HepG2 (cell line): ENCODE measurements at regions not wholly inside any gene's neighbourhood (a gene's known extent, or its start where the extent isn't known, plus 50 kb on each side); places are given as distances from the start of the nearest gene placed in this dataset.

Experiments
- ATAC-seq: fragments of 200-7000 bp; cut with Tn5 transposase; 3 replicates; pipeline ENCODE4 v1.9.1; 2020; ENCODE audit warnings: mild to moderate bottlenecking, moderate library complexity
- BruUV-seq: library from RNA; stranded (reverse); fragments of 400-500 nt; replicated peaks from 2 replicates; lab custom pipeline; 2021; lab: Mats Ljungman, UMichigan
- CTCF ChIA-PET: fragments of 300-600 bp; formaldehyde crosslinking; extraction: SDS; loops from one replicate; lab custom pipeline; 2021; ENCODE audit warnings: low total read pairs, inconsistent platforms, low intra/inter-chr PET ratio; lab: Yijun Ruan, JAX
- POLR2A ChIA-PET: fragments of 350-600 bp; sonication (Branson Sonifier 250); formaldehyde crosslinking; loops from one replicate; lab custom pipeline; 2020; ENCODE audit warnings: antibody characterized with exemption, inconsistent platforms; lab: Yijun Ruan, JAX
- DNase-seq: peaks from one replicate; pipeline ENCODE4 v3.0.0-alpha.2; 2015; ENCODE audit warnings: low spot score
- FAIRE-seq: peaks from 3 replicates; lab custom pipeline; 2011; peaks lifted over from hg19 to GRCh38; lab: Jason Lieb, UNC
- H2AFZ ChIP-seq: one replicate; pipeline ENCODE4 v1.6.1; 2011; ENCODE audit warnings: low read length, inconsistent platforms
- H3K27ac ChIP-seq: fragments of 300-600 bp; 3 replicates; pipeline ENCODE4 v1.8.0; 2011; ENCODE audit warnings: mixed run types, mild to moderate bottlenecking, mixed read lengths, low read length, inconsistent platforms; ENCODE audit not compliant: insufficient read depth; ENCODE audit errors: extremely low read length
- H3K27me3 ChIP-seq, 2 experiments: fragments of 200-600 bp in 1 of 2; 2 replicates in 1 of 2; 3 replicates in 1 of 2; pipeline versions ENCODE4 v1.6.0 to v1.8.0; 2011; ENCODE audit warnings: low read length in 2 of 2, mild to moderate bottlenecking in 2 of 2, moderate library complexity in 2 of 2, inconsistent platforms in 1 of 2; ENCODE audit not compliant: insufficient read depth in 2 of 2, control insufficient read depth in 1 of 2
- H3K36me3 ChIP-seq, 2 experiments: fragments of 200-600 bp in 1 of 2; replicated peaks in 1 of 2; 2 replicates in 1 of 2; 3 replicates in 1 of 2; pipeline versions ENCODE4 v1.5.1 to v1.8.0; 2011; ENCODE audit warnings: low read length in 2 of 2, inconsistent platforms in 1 of 2; ENCODE audit not compliant: insufficient read depth in 2 of 2, control insufficient read depth in 1 of 2
- H3K4me1 ChIP-seq: 2 replicates; pipeline ENCODE4 v1.5.1; 2012; ENCODE audit warnings: low read length, inconsistent platforms; ENCODE audit not compliant: insufficient read depth
- H3K4me2 ChIP-seq: 2 replicates; pipeline ENCODE4 v1.6.0; 2011; ENCODE audit warnings: low read depth, low read length, inconsistent platforms
- H3K4me3 ChIP-seq, 3 experiments: fragments of 200-600 bp in 1 of 3; sonication (generic), shearing (Covaris generic) in 1 of 3; replicated peaks in 1 of 3; 2 replicates each; pipeline ENCODE4 v1.5.1; 2011 to 2016; ENCODE audit warnings: low read length in 3 of 3, inconsistent platforms in 2 of 3, low read depth in 2 of 3, mild to moderate bottlenecking in 2 of 3, control low read depth in 1 of 3, mixed read lengths in 1 of 3; ENCODE audit not compliant: insufficient read depth in 1 of 3
- H3K79me2 ChIP-seq: one replicate; pipeline ENCODE4 v1.6.1; 2011; ENCODE audit warnings: low read length, inconsistent platforms; ENCODE audit not compliant: insufficient read depth
- H3K9ac ChIP-seq: 2 replicates; pipeline ENCODE4 v1.6.0; 2011; ENCODE audit warnings: mild to moderate bottlenecking, low read depth, low read length, inconsistent platforms; ENCODE audit not compliant: insufficient read depth
- H3K9me3 ChIP-seq: 2 replicates; pipeline ENCODE4 v1.5.1; 2012; ENCODE audit warnings: mild to moderate bottlenecking, low read length
- H4K20me1 ChIP-seq: 2 replicates; pipeline ENCODE4 v1.6.0; 2011; ENCODE audit warnings: inconsistent platforms, mild to moderate bottlenecking, low read length, moderate library complexity; ENCODE audit not compliant: insufficient read depth
- KMT2A ChIP-seq: sonication (generic); formaldehyde crosslinking; IDR thresholded peaks from 2 replicates; pipeline ENCODE4 v1.4.0; 2020; ENCODE audit warnings: missing genetic modification reagents
- MAZ ChIP-seq, 2 experiments: sonication (generic) in 1 of 2; formaldehyde crosslinking in 1 of 2; IDR thresholded peaks; 2 replicates each; pipeline versions ENCODE4 v1.5.0 to v1.6.1; 2012 to 2020; ENCODE audit warnings: low read depth in 2 of 2, mild to moderate bottlenecking in 2 of 2, borderline replicate concordance in 1 of 2, improper control_type of control experiment in 1 of 2, low read length in 1 of 2, missing genetic modification reagents in 1 of 2, moderate library complexity in 1 of 2
- PAWR ChIP-seq: sonication (generic); formaldehyde crosslinking; IDR thresholded peaks from 2 replicates; pipeline ENCODE4 v1.4.0; 2020; ENCODE audit warnings: missing genetic modification reagents, mild to moderate bottlenecking, borderline replicate concordance
- SETDB1 ChIP-seq: sonication (generic); formaldehyde crosslinking; IDR thresholded peaks from 2 replicates; pipeline ENCODE4 v1.5.1; 2020; ENCODE audit warnings: missing genetic modification reagents, mild to moderate bottlenecking, borderline replicate concordance
- TCF7 ChIP-seq: sonication (generic); IDR thresholded peaks from 2 replicates; pipeline ENCODE4 v1.6.1; 2016; ENCODE audit warnings: antibody characterized with exemption, low read depth
- TEAD2 ChIP-seq: sonication (generic); formaldehyde crosslinking; IDR thresholded peaks from 2 replicates; pipeline ENCODE4 v1.9.0; 2021; ENCODE audit warnings: missing genetic modification reagents
- ZBTB20 ChIP-seq: sonication (generic); formaldehyde crosslinking; IDR thresholded peaks from 2 replicates; pipeline ENCODE4 v1.8.1; 2023; ENCODE audit warnings: missing genetic modification reagents, low read depth, mild to moderate bottlenecking, borderline replicate concordance
- ZMAT5 ChIP-seq: sonication (generic); formaldehyde crosslinking; IDR thresholded peaks from 2 replicates; pipeline ENCODE4 v1.5.0; 2020; ENCODE audit warnings: mild to moderate bottlenecking, low read depth, missing genetic modification reagents, borderline replicate concordance
- ZNF503 ChIP-seq: sonication (generic); formaldehyde crosslinking; IDR thresholded peaks from 2 replicates; pipeline ENCODE4 v1.4.0; 2020; ENCODE audit warnings: missing genetic modification reagents
- ZNF672 ChIP-seq: sonication (generic); formaldehyde crosslinking; IDR thresholded peaks from 2 replicates; pipeline ENCODE4 v1.8.1; 2022; ENCODE audit warnings: missing genetic modification reagents
- ZSCAN31 ChIP-seq: sonication (generic); formaldehyde crosslinking; IDR thresholded peaks from 2 replicates; pipeline ENCODE4 v1.5.0; 2020; ENCODE audit warnings: low read depth, mild to moderate bottlenecking, missing genetic modification reagents
- WGBS: methylation state at CpG from one replicate; pipeline ENCODE4 v1.1.6; 2017; ENCODE audit warnings: low lambda C conversion rate; 5-methylcytosine and 5-hydroxymethylcytosine counted together
- in situ Hi-C: cut with HindIII; loops from 2 replicates; pipeline ENCODE4 v1.10.0; 2017; ENCODE audit warnings: low pct_unique_long_range_greater_than_20kb; ENCODE audit not compliant: extremely low pct_ligation_motif_present
- intact Hi-C: fragments of 100-400 bp; cut with micrococcal nuclease; formaldehyde crosslinking; loops from one replicate; pipeline ENCODE4 v1.10.0; 2022; ENCODE audit not compliant: unreplicated experiment
- TF ChIP-seq, protein P1 (sequence below): sonication (generic); formaldehyde crosslinking; IDR thresholded peaks from 2 replicates; pipeline ENCODE4 v1.9.0; 2022; ENCODE audit warnings: low read depth, missing genetic modification reagents
- TF ChIP-seq, protein P2 (sequence below): sonication (generic); formaldehyde crosslinking; IDR thresholded peaks from 2 replicates; pipeline ENCODE4 v1.4.0; 2020; ENCODE audit warnings: missing genetic modification reagents, borderline replicate concordance

- 0% methylated on average over 3 of the region's 4 CpGs for WGBS
- ChIA-PET CTCF (no interaction called here), POLR2A (no interaction called here)
- Histone ChIP-seq H3K4me2 (no peak overlapping the region), H3K79me2 (no peaks in the 10 kb centered on the region), H3K36me3 (no peaks in the 10 kb centered on the region), H3K27ac (no peak overlapping the region), H3K4me1 (no peaks in the 10 kb centered on the region), H3K9ac (no peak overlapping the region), H3K27me3 (no peaks in the 10 kb centered on the region), H2AFZ (no peak overlapping the region), H3K9me3 (peaks cover 81% of the 10 kb centered on the region), H4K20me1 (no peaks in the 10 kb centered on the region), H3K4me3 (no peak overlapping the region)
- ATAC-seq (no peak), FAIRE-seq (no peak), DNase-seq (no peak)
- BruUV-seq = no TSS peak
- in situ Hi-C loops (no loop called here), intact Hi-C loops (no loop called here)
- TF ChIP-seq, protein P1, sequence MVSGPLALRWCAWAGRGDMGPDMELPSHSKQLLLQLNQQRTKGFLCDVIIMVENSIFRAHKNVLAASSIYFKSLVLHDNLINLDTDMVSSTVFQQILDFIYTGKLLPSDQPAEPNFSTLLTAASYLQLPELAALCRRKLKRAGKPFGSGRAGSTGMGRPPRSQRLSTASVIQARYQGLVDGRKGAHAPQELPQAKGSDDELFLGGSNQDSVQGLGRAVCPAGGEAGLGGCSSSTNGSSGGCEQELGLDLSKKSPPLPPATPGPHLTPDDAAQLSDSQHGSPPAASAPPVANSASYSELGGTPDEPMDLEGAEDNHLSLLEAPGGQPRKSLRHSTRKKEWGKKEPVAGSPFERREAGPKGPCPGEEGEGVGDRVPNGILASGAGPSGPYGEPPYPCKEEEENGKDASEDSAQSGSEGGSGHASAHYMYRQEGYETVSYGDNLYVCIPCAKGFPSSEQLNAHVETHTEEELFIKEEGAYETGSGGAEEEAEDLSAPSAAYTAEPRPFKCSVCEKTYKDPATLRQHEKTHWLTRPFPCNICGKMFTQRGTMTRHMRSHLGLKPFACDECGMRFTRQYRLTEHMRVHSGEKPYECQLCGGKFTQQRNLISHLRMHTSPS (CRISPR knock-in tag) = no peak
- TF ChIP-seq ZNF672 (no peak), ZBTB20 (no peak), ZNF503 (CRISPR knock-in tag) (no peak), MAZ (IDR thresholded peaks at IDR 0.05; ENCODE audit: borderline replicate concordance, low read depth, low read length) (no peak), MAZ (CRISPR knock-in tag; IDR thresholded peaks at IDR 0.05; ENCODE audit: low read depth) (no peak), ZMAT5 (no peak), TEAD2 (no peak), TCF7 (no peak), SETDB1 (CRISPR knock-in tag) (no peak), KMT2A (CRISPR knock-in tag) (no peak), ZSCAN31 (no peak), PAWR (no peak)
- TF ChIP-seq, protein P2, sequence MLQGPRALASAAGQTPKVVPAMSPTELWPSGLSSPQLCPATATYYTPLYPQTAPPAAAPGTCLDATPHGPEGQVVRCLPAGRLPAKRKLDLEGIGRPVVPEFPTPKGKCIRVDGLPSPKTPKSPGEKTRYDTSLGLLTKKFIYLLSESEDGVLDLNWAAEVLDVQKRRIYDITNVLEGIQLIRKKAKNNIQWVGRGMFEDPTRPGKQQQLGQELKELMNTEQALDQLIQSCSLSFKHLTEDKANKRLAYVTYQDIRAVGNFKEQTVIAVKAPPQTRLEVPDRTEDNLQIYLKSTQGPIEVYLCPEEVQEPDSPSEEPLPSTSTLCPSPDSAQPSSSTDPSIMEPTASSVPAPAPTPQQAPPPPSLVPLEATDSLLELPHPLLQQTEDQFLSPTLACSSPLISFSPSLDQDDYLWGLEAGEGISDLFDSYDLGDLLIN (CRISPR knock-in tag) = no peak
Measured at GRCh38 chr10:9819756-9820494, 1197.7 kb upstream of the CELF2 start.
